GM23248 (cell line): ENCODE measurements at regions not wholly inside any gene's neighbourhood (a gene's known extent, or its start where the extent isn't known, plus 50 kb on each side); places are given as distances from the start of the nearest gene placed in this dataset.

Experiments
- DNase-seq: peaks from one replicate; pipeline ENCODE4 v3.0.0-alpha.2; 2015
- H2AFZ ChIP-seq: fragments of 200-600 bp; sonication (generic); 2 replicates; pipeline ENCODE4 v1.6.1; 2016; ENCODE audit warnings: antibody characterized with exemption
- H3F3A ChIP-seq: fragments of 200-600 bp; sonication (generic); 2 replicates; pipeline ENCODE4 v1.6.1; 2016; ENCODE audit warnings: mild to moderate bottlenecking, antibody characterized with exemption, mixed run types; ENCODE audit not compliant: insufficient read depth
- H3K27ac ChIP-seq: fragments of 200-600 bp; sonication (generic); 2 replicates; pipeline ENCODE4 v1.5.1; 2016; ENCODE audit warnings: mild to moderate bottlenecking
- H3K27me3 ChIP-seq: fragments of 200-600 bp; sonication (generic); replicated peaks from 2 replicates; pipeline ENCODE4 v1.6.1; 2016; ENCODE audit warnings: mild to moderate bottlenecking; ENCODE audit not compliant: insufficient read depth
- H3K36me3 ChIP-seq: fragments of 200-600 bp; sonication (generic); 2 replicates; pipeline ENCODE4 v1.6.1; 2016; ENCODE audit warnings: low read depth, mild to moderate bottlenecking
- H3K4me1 ChIP-seq: fragments of 200-600 bp; sonication (generic); 2 replicates; pipeline ENCODE4 v1.6.1; 2016; ENCODE audit warnings: mild to moderate bottlenecking; ENCODE audit not compliant: insufficient read depth
- H3K4me2 ChIP-seq: fragments of 200-600 bp; sonication (generic); one replicate; pipeline ENCODE4 v1.6.1; 2016; ENCODE audit warnings: mild to moderate bottlenecking; ENCODE audit not compliant: unreplicated experiment
- H3K4me3 ChIP-seq: fragments of 200-600 bp; sonication (generic); 2 replicates; pipeline ENCODE4 v1.5.1; 2016; ENCODE audit warnings: mild to moderate bottlenecking
- H3K79me2 ChIP-seq: fragments of 200-600 bp; sonication (generic); 2 replicates; pipeline ENCODE4 v1.6.1; 2016; ENCODE audit warnings: mild to moderate bottlenecking; ENCODE audit not compliant: insufficient read depth
- H3K9ac ChIP-seq: fragments of 200-600 bp; sonication (generic); 2 replicates; pipeline ENCODE4 v1.6.1; 2016; ENCODE audit warnings: mild to moderate bottlenecking
- H3K9me2 ChIP-seq: fragments of 200-600 bp; sonication (generic); 2 replicates; pipeline ENCODE4 v1.6.1; 2016; ENCODE audit warnings: mixed run types, mild to moderate bottlenecking, moderate library complexity; ENCODE audit not compliant: insufficient read depth
- H3K9me3 ChIP-seq: fragments of 200-600 bp; sonication (generic); one replicate; pipeline ENCODE4 v1.6.1; 2017; ENCODE audit warnings: low read depth
- H4K20me1 ChIP-seq: fragments of 200-600 bp; sonication (generic); 2 replicates; pipeline ENCODE4 v1.6.0; 2016; ENCODE audit not compliant: insufficient read depth
- EZH2 ChIP-seq: fragments of 200-600 bp; sonication (generic); IDR thresholded peaks from 2 replicates; pipeline ENCODE4 v1.6.1; 2018; ENCODE audit warnings: antibody characterized with exemption, mild to moderate bottlenecking; ENCODE audit not compliant: insufficient read depth, poor library complexity, severe bottlenecking
- EZH2phosphoT487 ChIP-seq: fragments of 200-600 bp; sonication (generic); IDR thresholded peaks from 2 replicates; pipeline ENCODE4 v1.6.1; 2018; ENCODE audit warnings: antibody characterized with exemption, moderate library complexity, mild to moderate bottlenecking, low read depth; ENCODE audit not compliant: insufficient read depth
- WGBS, 2 experiments: methylation state at CpG; one replicate each; pipeline ENCODE4 v1.1.6; 2015 to 2017; ENCODE audit warnings: low lambda C conversion rate in 2 of 2, low coverage in 1 of 2; ENCODE audit errors: missing lambda C conversion rate in 2 of 2; 5-methylcytosine and 5-hydroxymethylcytosine counted together
- in situ Hi-C: fragments of 300-500 bp; cut with MboI; formaldehyde crosslinking; loops from 2 replicates; pipeline ENCODE4 v1.15.0; 2020

- no peak overlapping the region for H2AFZ ChIP-seq
- H3K9me3 ChIP-seq: no peaks in the 10 kb centered on the region
- H4K20me1 ChIP-seq: no peaks in the 10 kb centered on the region
- H3K36me3 ChIP-seq: no peaks in the 10 kb centered on the region
- no peaks in the 10 kb centered on the region for H3K79me2 ChIP-seq
- in situ Hi-C loops: no loop called here
- no peak overlapping the region for H3K4me2 ChIP-seq
- TF ChIP-seq EZH2phosphoT487 (no peak), EZH2 (no peak)
- DNase-seq: no peak
- 83 to 87% methylated on average over 7 of the region's 7 CpGs for WGBS, 2 experiments
- H3F3A ChIP-seq: peaks cover 5% of the 10 kb centered on the region; the same call in 1 of the 2 replicates
- H3K27ac ChIP-seq: no peak overlapping the region
- no peak overlapping the region for H3K9ac ChIP-seq
- H3K4me1 ChIP-seq: peaks cover 7% of the 10 kb centered on the region
- H3K4me3 ChIP-seq: no peak overlapping the region
- no peaks in the 10 kb centered on the region for H3K9me2 ChIP-seq
- no peaks in the 10 kb centered on the region for H3K27me3 ChIP-seq
These were observed 300.7 kb upstream of the BOD1L1 start for GRCh38 chr4:13928214-13928613.

- no peaks in the 10 kb centered on the region for H3K27me3 ChIP-seq
- H3K4me2 ChIP-seq: no peak overlapping the region
- no peaks in the 10 kb centered on the region for H3K36me3 ChIP-seq
- H3K4me1 ChIP-seq: peaks cover 7% of the 10 kb centered on the region
- no peaks in the 10 kb centered on the region for H4K20me1 ChIP-seq
- H3K9ac ChIP-seq: no peak overlapping the region
- DNase-seq: no peak
- no peak overlapping the region for H2AFZ ChIP-seq
- 80 to 83% methylated on average over 4 of the region's 4 CpGs for WGBS, 2 experiments
- TF ChIP-seq EZH2phosphoT487 (no peak), EZH2 (no peak)
- H3K4me3 ChIP-seq: no peak overlapping the region
- H3K27ac ChIP-seq: no peak overlapping the region
- in situ Hi-C loops: no loop called here
- H3K9me2 ChIP-seq: no peaks in the 10 kb centered on the region
- H3K79me2 ChIP-seq: no peaks in the 10 kb centered on the region
- peaks cover 5% of the 10 kb centered on the region; the same call in 1 of the 2 replicates for H3F3A ChIP-seq
- no peaks in the 10 kb centered on the region for H3K9me3 ChIP-seq
These were observed 302.6 kb upstream of the BOD1L1 start for GRCh38 chr4:13930155-13930554.

GRCh38 chr4:13933191-13933590 is 305.7 kb upstream of the BOD1L1 start:
- WGBS, 2 experiments: 67 to 69% methylated on average over 4 of the region's 4 CpGs
- Histone ChIP-seq H3K4me2 (no peak overlapping the region), H3K4me1 (peaks cover 7% of the 10 kb centered on the region), H3K9me2 (no peaks in the 10 kb centered on the region), H3F3A (peaks cover 5% of the 10 kb centered on the region; the same call in 1 of the 2 replicates), H3K79me2 (no peaks in the 10 kb centered on the region), H4K20me1 (no peaks in the 10 kb centered on the region), H3K9ac (no peak overlapping the region), H3K36me3 (no peaks in the 10 kb centered on the region), H3K9me3 (no peaks in the 10 kb centered on the region), H3K27me3 (no peaks in the 10 kb centered on the region), H3K4me3 (no peak overlapping the region), H2AFZ (no peak overlapping the region), H3K27ac (peak overlapping the region; percentile 1; the same call in 1 of the 2 replicates)
- DNase-seq: peak; percentile 71
- in situ Hi-C loops: no loop called here
- no peak for TF ChIP-seq EZH2phosphoT487
- no peak for TF ChIP-seq EZH2

GRCh38 chr4:13938299-13938698 is 310.8 kb upstream of the BOD1L1 start:
- no peaks in the 10 kb centered on the region for H3K9me2 ChIP-seq
- no peaks in the 10 kb centered on the region for H4K20me1 ChIP-seq
- H3K4me3 ChIP-seq: no peak overlapping the region
- in situ Hi-C loops: no loop called here
- H3K4me2 ChIP-seq: no peak overlapping the region
- H3K9ac ChIP-seq: no peak overlapping the region
- no peak for TF ChIP-seq EZH2
- no peak for TF ChIP-seq EZH2phosphoT487
- no peaks in the 10 kb centered on the region for H3K4me1 ChIP-seq
- H3K79me2 ChIP-seq: no peaks in the 10 kb centered on the region
- DNase-seq: no peak
- no peaks in the 10 kb centered on the region for H3K9me3 ChIP-seq
- H3K36me3 ChIP-seq: no peaks in the 10 kb centered on the region
- H2AFZ ChIP-seq: no peak overlapping the region
- whole genome bisulfite sequencing, 2 experiments: 79% methylated on average over 3 of the region's 3 CpGs
- H3K27ac ChIP-seq: no peak overlapping the region
- H3K27me3 ChIP-seq: no peaks in the 10 kb centered on the region
- no peaks in the 10 kb centered on the region for H3F3A ChIP-seq

- H3K27ac ChIP-seq: no peak overlapping the region
- H3K9me3 ChIP-seq: no peaks in the 10 kb centered on the region
- no peaks in the 10 kb centered on the region for H3K27me3 ChIP-seq
- in situ Hi-C loops: no loop called here
- no peaks in the 10 kb centered on the region for H3K36me3 ChIP-seq
- no peak overlapping the region for H3K4me3 ChIP-seq
- H3K9me2 ChIP-seq: no peaks in the 10 kb centered on the region
- no peak overlapping the region for H2AFZ ChIP-seq
- 19 to 29% methylated on average over 3 of the region's 3 CpGs for WGBS, 2 experiments
- H3K79me2 ChIP-seq: no peaks in the 10 kb centered on the region
- TF ChIP-seq EZH2phosphoT487: no peak
- H3F3A ChIP-seq: no peaks in the 10 kb centered on the region
- H3K9ac ChIP-seq: no peak overlapping the region
- H3K4me1 ChIP-seq: no peaks in the 10 kb centered on the region
- no peak overlapping the region for H3K4me2 ChIP-seq
- H4K20me1 ChIP-seq: no peaks in the 10 kb centered on the region
- no peak for DNase-seq
These were observed 313.4 kb upstream of the BOD1L1 start for GRCh38 chr4:13940921-13941320.
